Spinal cord (tissue), 9 donors: ENCODE measurements at regions not wholly inside any gene's neighbourhood (a gene's known extent, or its start where the extent isn't known, plus 50 kb on each side); places are given as distances from the start of the nearest gene placed in this dataset.

Source experiments
- DNase-seq, 6 donors: peaks; one replicate each; pipeline versions ENCODE4 v3.0.0 to v3.0.0-alpha.2; 2013 to 2015; ENCODE audit warnings: low spot score in 6 of 6, low read depth in 4 of 6
- H3K27ac ChIP-seq: one replicate; pipeline ENCODE4 v1.5.1; 2013; ENCODE audit warnings: low read depth, low read length, control low read depth
- H3K27me3 ChIP-seq: one replicate; pipeline ENCODE4 v1.6.1; 2013; ENCODE audit warnings: low read length; ENCODE audit not compliant: control insufficient read depth, insufficient read depth
- H3K36me3 ChIP-seq: one replicate; pipeline ENCODE4 v1.6.1; 2013; ENCODE audit warnings: low read length; ENCODE audit not compliant: control insufficient read depth, insufficient read depth
- H3K4me1 ChIP-seq: one replicate; pipeline ENCODE4 v1.6.1; 2013; ENCODE audit warnings: low read length; ENCODE audit not compliant: control insufficient read depth, insufficient read depth
- H3K4me3 ChIP-seq: one replicate; pipeline ENCODE4 v1.5.1; 2013; ENCODE audit warnings: low read depth, low read length, control low read depth
- H3K9me3 ChIP-seq: one replicate; pipeline ENCODE4 v1.6.1; 2013; ENCODE audit warnings: low read length; ENCODE audit not compliant: control insufficient read depth, insufficient read depth
- WGBS: methylation state at CpG from one replicate; pipeline ENCODE4 v1.1.5; 2013; ENCODE audit warnings: missing lambda C conversion rate; ENCODE audit not compliant: insufficient coverage; 5-methylcytosine and 5-hydroxymethylcytosine counted together
- donor health status: healthy.

- no CpG with 5 or more reads among the region's 3 CpGs for WGBS
- DNase-seq, result peak in 2 of 6 donors; percentile 30 to 54
- Histone ChIP-seq H3K4me3 (no peak overlapping the region), H3K27me3 (no peaks in the 10 kb centered on the region), H3K9me3 (no peaks in the 10 kb centered on the region), H3K36me3 (no peaks in the 10 kb centered on the region), H3K4me1 (no peaks in the 10 kb centered on the region), H3K27ac (no peak overlapping the region)
Measured at GRCh38 chr6:102411796-102412195, 1018.3 kb downstream of the GRIK2 start.

DNA sequence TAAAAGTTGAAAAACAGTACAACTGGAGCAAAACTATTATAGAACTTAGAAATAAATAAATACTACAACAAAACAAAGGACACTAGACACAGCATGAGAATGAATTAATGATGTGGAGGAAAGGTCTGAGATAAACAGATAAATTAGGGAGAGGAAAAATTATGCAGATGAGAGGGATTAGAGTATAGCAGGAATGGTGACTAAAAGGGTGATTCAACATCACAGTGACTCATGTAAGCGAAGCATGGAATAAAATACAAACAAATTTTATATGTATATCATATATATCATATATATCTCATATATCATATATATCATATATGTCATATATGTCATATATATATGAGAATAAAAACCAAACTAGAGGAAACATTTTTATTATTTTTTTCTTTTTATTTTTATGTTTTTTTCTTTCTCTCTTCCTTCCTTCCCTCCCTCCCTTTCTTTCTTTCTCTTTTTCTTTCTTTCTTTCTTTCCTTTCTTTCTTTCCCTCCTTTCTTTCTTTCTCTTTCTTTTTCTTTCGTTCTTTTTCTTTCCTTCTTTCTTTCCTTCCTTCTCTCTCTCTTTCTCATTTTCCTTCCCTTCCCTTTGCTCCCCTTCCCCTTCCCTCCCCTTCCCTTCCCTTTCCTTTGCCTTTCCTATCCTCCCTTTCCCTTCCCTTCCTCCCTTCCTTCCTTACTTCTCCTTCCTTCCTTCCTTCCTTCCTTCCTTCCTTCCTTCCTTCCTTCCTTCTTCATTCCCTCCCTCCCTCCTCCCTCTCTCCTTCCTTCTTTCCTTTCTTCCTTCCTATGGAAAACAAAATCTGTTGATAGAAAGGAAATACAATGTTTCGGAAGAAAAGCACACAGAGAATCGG is 1014.6 kb downstream of the GRIK2 start:
- WGBS, result 71% methylated on average over 2 of the region's 4 CpGs
- Histone ChIP-seq H3K9me3 (no peaks in the 10 kb centered on the region), H3K4me1 (no peaks in the 10 kb centered on the region), H3K27ac (no peak overlapping the region), H3K27me3 (no peaks in the 10 kb centered on the region), H3K4me3 (no peak overlapping the region), H3K36me3 (no peaks in the 10 kb centered on the region)
- no peak for DNase-seq

DNA sequence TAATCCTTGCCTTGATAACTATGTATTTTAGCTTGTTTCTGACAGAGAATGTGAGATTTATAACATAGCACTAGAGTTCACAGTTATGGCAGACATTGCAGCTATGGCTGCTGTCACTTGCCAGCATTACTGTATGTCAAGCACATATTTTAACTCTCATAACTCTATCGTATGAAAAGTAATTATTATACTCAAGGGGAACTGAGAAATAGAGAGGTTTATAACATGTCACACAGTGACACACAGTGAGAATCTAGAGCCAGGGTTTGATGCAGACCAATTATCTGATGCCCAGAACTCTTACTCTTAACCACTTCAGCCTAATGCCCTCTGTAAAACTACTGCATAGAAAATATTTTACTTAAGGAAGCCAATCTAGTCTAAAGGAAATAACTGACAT is 1012.4 kb downstream of the GRIK2 start:
- no peaks in the 10 kb centered on the region for H3K4me1 ChIP-seq
- H3K27ac ChIP-seq, result no peak overlapping the region
- no peaks in the 10 kb centered on the region for H3K9me3 ChIP-seq
- DNase-seq, result peak in 1 of 6 donors; percentile 35
- H3K4me3 ChIP-seq, result no peak overlapping the region
- H3K27me3 ChIP-seq, result no peaks in the 10 kb centered on the region
- no peaks in the 10 kb centered on the region for H3K36me3 ChIP-seq
- WGBS, result no CpG with 5 or more reads among the region's 1 CpG

- WGBS, result no CpG with 5 or more reads among the region's 2 CpGs
- Histone ChIP-seq H3K36me3 (no peaks in the 10 kb centered on the region), H3K27me3 (no peaks in the 10 kb centered on the region), H3K4me3 (no peak overlapping the region), H3K9me3 (no peaks in the 10 kb centered on the region), H3K4me1 (no peaks in the 10 kb centered on the region), H3K27ac (no peak overlapping the region)
- DNase-seq, result peak in 1 of 6 donors; percentile 25
Measured at GRCh38 chr6:102402635-102403329, 1009.3 kb downstream of the GRIK2 start.

DNA sequence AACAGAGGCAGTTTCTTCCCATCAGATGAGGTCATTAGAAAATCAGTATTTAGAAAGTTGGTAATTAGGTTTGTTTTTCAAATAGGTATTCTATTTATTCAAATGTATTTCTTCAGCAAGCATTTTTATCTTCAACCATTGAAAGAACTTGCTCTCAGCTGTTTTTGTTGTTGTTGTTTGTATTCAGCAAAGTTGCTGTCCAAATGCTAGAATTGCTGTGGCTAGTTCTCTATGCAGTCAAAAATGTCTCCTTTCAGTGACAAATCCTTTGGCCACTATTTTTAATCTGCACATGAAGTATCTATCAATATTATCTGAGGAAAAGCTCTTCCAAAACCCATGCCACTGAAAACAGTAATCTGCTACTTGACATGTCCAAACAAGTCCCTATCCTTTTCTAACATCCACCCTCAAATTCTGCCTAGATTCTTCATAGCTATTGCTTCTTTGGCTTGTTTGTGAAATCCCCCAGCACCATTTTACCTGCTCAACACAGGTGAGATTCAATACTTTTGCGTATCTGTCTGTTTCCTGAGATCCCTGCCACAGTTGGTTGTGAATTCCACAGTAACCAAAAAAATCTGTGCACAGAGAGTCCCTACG is 1005.4 kb downstream of the GRIK2 start:
- H3K27ac ChIP-seq, result no peak overlapping the region
- H3K9me3 ChIP-seq, result no peaks in the 10 kb centered on the region
- WGBS, result 85% methylated on average over 2 of the region's 2 CpGs

DNA sequence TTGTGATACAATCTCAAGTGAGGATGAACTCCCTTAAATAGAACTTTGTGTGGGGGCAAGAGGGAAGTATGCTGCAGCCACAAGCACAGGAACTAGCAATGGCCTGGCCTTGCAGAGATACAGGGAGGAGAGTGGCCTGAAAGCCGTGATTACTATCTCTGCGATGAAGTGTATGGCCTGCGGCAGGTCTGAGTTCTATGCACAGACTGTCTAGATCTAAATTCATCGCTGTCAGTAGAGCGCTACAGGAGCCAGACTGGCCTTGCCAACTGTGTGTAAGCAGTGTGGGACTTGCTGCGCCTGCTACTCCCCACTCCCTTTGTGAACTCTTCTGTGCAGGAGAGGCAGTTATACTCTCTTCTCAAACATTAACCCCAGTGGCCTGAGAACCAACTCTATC is 997.0 kb downstream of the GRIK2 start:
- Histone ChIP-seq H3K4me3 (no peak overlapping the region), H3K36me3 (no peaks in the 10 kb centered on the region)
- WGBS, result 84% methylated on average over 6 of the region's 6 CpGs

More for the DNA sequence above, 1005.4 kb downstream of the GRIK2 start:
- no peaks in the 10 kb centered on the region for H3K27me3 ChIP-seq
- DNase-seq, result no peak
- no peaks in the 10 kb centered on the region for H3K4me1 ChIP-seq
- no peak overlapping the region for H3K4me3 ChIP-seq
- H3K36me3 ChIP-seq, result no peaks in the 10 kb centered on the region

GRCh38 chr6:102389994-102390393 is 996.5 kb downstream of the GRIK2 start:
- Histone ChIP-seq H3K4me3 (no peak overlapping the region), H3K9me3 (no peaks in the 10 kb centered on the region), H3K27me3 (no peaks in the 10 kb centered on the region), H3K27ac (no peak overlapping the region), H3K36me3 (no peaks in the 10 kb centered on the region), H3K4me1 (no peaks in the 10 kb centered on the region)
- WGBS, result 86% methylated on average over 11 of the region's 11 CpGs
- DNase-seq, result no peak

More for the DNA sequence above, 997.0 kb downstream of the GRIK2 start:
- H3K9me3 ChIP-seq, result no peaks in the 10 kb centered on the region
- no peak for DNase-seq
- H3K4me1 ChIP-seq, result no peaks in the 10 kb centered on the region
- H3K27ac ChIP-seq, result no peak overlapping the region
- H3K27me3 ChIP-seq, result no peaks in the 10 kb centered on the region

GRCh38 chr6:102387326-102388033 is 994.0 kb downstream of the GRIK2 start:
- Histone ChIP-seq H3K27ac (no peak overlapping the region), H3K27me3 (no peaks in the 10 kb centered on the region), H3K4me3 (no peak overlapping the region), H3K36me3 (no peaks in the 10 kb centered on the region), H3K9me3 (no peaks in the 10 kb centered on the region), H3K4me1 (no peaks in the 10 kb centered on the region)
- DNase-seq, result peak in 2 of 6 donors; percentile 4 to 36
- WGBS, result no CpG with 5 or more reads among the region's 2 CpGs

DNA sequence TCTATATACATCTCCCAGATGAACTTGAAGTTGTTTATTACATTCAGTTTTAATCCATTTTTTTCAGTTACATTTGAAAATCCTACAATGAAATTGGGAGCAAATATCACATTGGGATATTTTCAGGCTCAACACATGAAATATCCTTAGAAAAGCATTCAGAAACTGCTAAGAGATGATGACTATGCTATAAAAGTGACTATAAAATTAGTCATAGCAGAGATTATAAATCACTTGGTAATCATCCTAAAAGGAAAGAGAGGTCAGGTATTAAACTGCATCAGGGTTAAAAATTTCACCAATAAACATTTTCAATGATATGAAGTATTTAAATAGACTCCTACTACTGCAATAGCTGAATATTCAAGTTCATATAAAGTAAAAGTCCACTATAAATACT is 987.7 kb downstream of the GRIK2 start:
- Histone ChIP-seq H3K4me1 (no peaks in the 10 kb centered on the region), H3K9me3 (no peaks in the 10 kb centered on the region), H3K27me3 (no peaks in the 10 kb centered on the region), H3K27ac (no peak overlapping the region), H3K4me3 (no peak overlapping the region), H3K36me3 (no peaks in the 10 kb centered on the region)
- no peak for DNase-seq
